SK-N-SH treated with all-trans-retinoic acid at 6 μM for 48 hours (cell line): ENCODE measurements at regions not wholly inside any gene's neighbourhood (a gene's known extent, or its start where the extent isn't known, plus 50 kb on each side); places are given as distances from the start of the nearest gene placed in this dataset.

Experiments used
- ATAC-seq: fragments of 200-7000 bp; cut with Tn5 transposase; 3 replicates; pipeline ENCODE4 v1.9.1; 2020; ENCODE audit warnings: mild to moderate bottlenecking, moderate library complexity
- ARNTL ChIP-seq: fragments of 450-650 bp; formaldehyde crosslinking; IDR thresholded peaks from 2 replicates; pipeline ENCODE4 v1.5.0; 2020; ENCODE audit warnings: low read depth, mild to moderate bottlenecking, moderate library complexity, borderline replicate concordance
- BACH2 ChIP-seq: fragments of 250-450 bp; sonication (Bioruptor Pico); IDR thresholded peaks from 2 replicates; pipeline ENCODE4 v1.9.0; 2021; ENCODE audit warnings: mild to moderate bottlenecking, borderline replicate concordance
- CSDC2 ChIP-seq: fragments of 250-450 bp; sonication (Bioruptor Pico); IDR thresholded peaks from 2 replicates; pipeline ENCODE4 v1.5.0; 2020; ENCODE audit warnings: mild to moderate bottlenecking, moderate library complexity
- CSRNP3 ChIP-seq: fragments of 250-450 bp; sonication (Bioruptor Pico); IDR thresholded peaks from 2 replicates; pipeline ENCODE4 v1.5.1; 2021; ENCODE audit warnings: mild to moderate bottlenecking, moderate library complexity
- ESRRG ChIP-seq: fragments of 250-450 bp; sonication (Bioruptor Pico); IDR thresholded peaks from 2 replicates; pipeline ENCODE4 v1.6.1; 2021; ENCODE audit warnings: mild to moderate bottlenecking
- GLIS3 ChIP-seq: fragments of 250-450 bp; sonication (Bioruptor Pico); IDR thresholded peaks from 2 replicates; pipeline ENCODE4 v1.5.0; 2020; ENCODE audit warnings: mild to moderate bottlenecking, moderate library complexity
- ISL1 ChIP-seq: fragments of 250-450 bp; sonication (Bioruptor Pico); IDR thresholded peaks from 2 replicates; pipeline ENCODE4 v2.1.2; 2022; ENCODE audit warnings: mild to moderate bottlenecking, moderate library complexity
- OSR1 ChIP-seq: fragments of 250-450 bp; sonication (Bioruptor Pico); IDR thresholded peaks from 2 replicates; pipeline ENCODE4 v1.8.0; 2022; ENCODE audit warnings: moderate library complexity, mild to moderate bottlenecking, inconsistent platforms
- PATZ1 ChIP-seq: fragments of 250-450 bp; sonication (Bioruptor Pico); IDR thresholded peaks from 2 replicates; pipeline ENCODE4 v1.8.0; 2020; ENCODE audit warnings: mild to moderate bottlenecking, moderate library complexity, borderline replicate concordance
- POU6F1 ChIP-seq: fragments of 250-450 bp; sonication (Bioruptor Pico); IDR thresholded peaks from 2 replicates; pipeline ENCODE4 v1.8.0; 2021; ENCODE audit warnings: low read depth, mild to moderate bottlenecking, moderate library complexity, borderline replicate concordance
- PPARA ChIP-seq: fragments of 250-450 bp; sonication (Bioruptor Pico); IDR thresholded peaks from 2 replicates; pipeline ENCODE4 v1.5.0; 2020; ENCODE audit warnings: mild to moderate bottlenecking, borderline replicate concordance
- RARB ChIP-seq: fragments of 250-450 bp; sonication (Bioruptor Pico); IDR thresholded peaks from 2 replicates; pipeline ENCODE4 v1.8.0; 2021; ENCODE audit warnings: mild to moderate bottlenecking, moderate library complexity
- SNAI2 ChIP-seq: fragments of 250-450 bp; sonication (Bioruptor Pico); IDR thresholded peaks from 2 replicates; pipeline ENCODE4 v1.5.0; 2020; ENCODE audit warnings: mild to moderate bottlenecking, moderate library complexity
- TCF4 ChIP-seq: fragments of 250-450 bp; sonication (Bioruptor Pico); IDR thresholded peaks from 2 replicates; pipeline ENCODE4 v1.8.0; 2021; ENCODE audit warnings: mild to moderate bottlenecking, moderate library complexity, borderline replicate concordance
- TOX ChIP-seq: fragments of 250-450 bp; sonication (Bioruptor Pico); IDR thresholded peaks from 2 replicates; pipeline ENCODE4 v1.8.0; 2021; ENCODE audit warnings: mild to moderate bottlenecking, moderate library complexity, borderline replicate concordance
- TSHZ2 ChIP-seq: fragments of 250-450 bp; sonication (Bioruptor Pico); IDR thresholded peaks from 2 replicates; pipeline ENCODE4 v1.5.0; 2020; ENCODE audit warnings: mild to moderate bottlenecking, moderate library complexity
- ZC3H10 ChIP-seq: fragments of 250-450 bp; sonication (Bioruptor Pico); IDR thresholded peaks from 2 replicates; pipeline ENCODE4 v1.5.1; 2021; ENCODE audit warnings: mild to moderate bottlenecking, moderate library complexity
- ZFP3 ChIP-seq: fragments of 250-450 bp; sonication (Bioruptor Pico); IDR thresholded peaks from 2 replicates; pipeline ENCODE4 v1.5.0; 2020; ENCODE audit warnings: mild to moderate bottlenecking, moderate library complexity
- ZNF565 ChIP-seq: fragments of 450-650 bp; formaldehyde crosslinking; conservative IDR thresholded peaks from 2 replicates; pipeline ENCODE4 v1.5.0; 2020; ENCODE audit warnings: low read depth, mild to moderate bottlenecking, moderate library complexity
- ZNF70 ChIP-seq: fragments of 450-650 bp; formaldehyde crosslinking; IDR thresholded peaks from 2 replicates; pipeline ENCODE4 v1.5.0; 2020; ENCODE audit warnings: mild to moderate bottlenecking, moderate library complexity
- ZNF8 ChIP-seq: fragments of 450-650 bp; formaldehyde crosslinking; IDR thresholded peaks from 2 replicates; pipeline ENCODE4 v1.5.0; 2020; ENCODE audit warnings: mild to moderate bottlenecking, moderate library complexity

- no peak for TF ChIP-seq TSHZ2 (CRISPR knock-in tag)
- TF ChIP-seq CSDC2 (CRISPR knock-in tag): no peak
These were observed 225.0 kb upstream of the PRMT6 start (continued) for GRCh38 chr1:106831511-106831910.

- TF ChIP-seq POU6F1 (CRISPR knock-in tag) (no peak), OSR1 (no peak), ZNF70 (no peak), SNAI2 (no peak), TOX (CRISPR knock-in tag) (no peak), ZFP3 (CRISPR knock-in tag) (no peak), BACH2 (CRISPR knock-in tag) (no peak), TCF4 (CRISPR knock-in tag) (no peak), ZC3H10 (CRISPR knock-in tag) (no peak), ARNTL (CRISPR knock-in tag) (no peak)
- ATAC-seq: no peak
These were observed 219.8 kb upstream of the PRMT6 start for GRCh38 chr1:106836708-106837107.

- ATAC-seq: no peak
- no peak for TF ChIP-seq ISL1 (CRISPR knock-in tag)
- no peak for TF ChIP-seq ZNF565 (CRISPR knock-in tag)
- TF ChIP-seq, all 23 proteins: peak for 0
These were observed 213.0 kb upstream of the PRMT6 start for GRCh38 chr1:106843518-106843917.

GRCh38 chr1:106846656-106847055, 209.8 kb upstream of the PRMT6 start:
- TF ChIP-seq ZNF565 (CRISPR knock-in tag): no peak
- no peak for TF ChIP-seq ISL1 (CRISPR knock-in tag)
- TF ChIP-seq ZC3H10 (CRISPR knock-in tag): no peak
- no peak for TF ChIP-seq TSHZ2 (CRISPR knock-in tag)
- TF ChIP-seq ZNF70: no peak
- no peak for TF ChIP-seq ESRRG (CRISPR knock-in tag)
- ATAC-seq: no peak

- TF ChIP-seq TOX (CRISPR knock-in tag) (no peak), POU6F1 (CRISPR knock-in tag) (no peak), ZNF70 (no peak), BACH2 (CRISPR knock-in tag) (no peak), CSDC2 (CRISPR knock-in tag) (no peak), PPARA (CRISPR knock-in tag) (no peak), ZFP3 (CRISPR knock-in tag) (no peak), ISL1 (CRISPR knock-in tag) (no peak), ZC3H10 (CRISPR knock-in tag) (no peak), GLIS3 (CRISPR knock-in tag) (no peak), ZNF8 (no peak), RARB (CRISPR knock-in tag) (no peak), CSRNP3 (no peak), PATZ1 (CRISPR knock-in tag) (no peak)
- TF ChIP-seq, all 23 proteins: peak for 0
- ATAC-seq: no peak
These were observed 195.4 kb upstream of the PRMT6 start for GRCh38 chr1:106861110-106861509.
